IMR-90 (cell line): ENCODE measurements at regions not wholly inside any gene's neighbourhood (a gene's known extent, or its start where the extent isn't known, plus 50 kb on each side); places are given as distances from the start of the nearest gene placed in this dataset.
"Not testable (repeated sequence)": the region's sequence is repeated elsewhere in the genome, so short reads cannot be mapped to it uniquely, and the experiment has no call there.

Experiments used
- ATAC-seq: fragments of 200-7000 bp; cut with Tn5 transposase; 2 replicates; pipeline ENCODE4 v1.9.1; 2020; ENCODE audit warnings: low read depth, mild to moderate bottlenecking, moderate library complexity
- BruUV-seq: library from RNA; stranded (reverse); fragments of 400-500 nt; replicated peaks from 2 replicates; lab custom pipeline; 2021; lab: Mats Ljungman, UMichigan
- CTCF ChIA-PET: fragments of 300-600 bp; formaldehyde crosslinking; extraction: SDS; loops from one replicate; lab custom pipeline; 2021; ENCODE audit warnings: antibody characterized with exemption; lab: Yijun Ruan, JAX
- POLR2A ChIA-PET: fragments of 300-600 bp; sonication (Branson Sonifier 250); formaldehyde crosslinking; loops from one replicate; lab custom pipeline; 2022; ENCODE audit warnings: antibody characterized with exemption; ENCODE audit not compliant: unreplicated experiment; lab: Charles Lee
- DNase-seq: peaks from one replicate; pipeline ENCODE4 v3.0.0; 2013
- H2AFZ ChIP-seq: replicated peaks from 2 replicates; pipeline ENCODE3; 2013; ENCODE audit warnings: low read length, mild to moderate bottlenecking; ENCODE audit not compliant: poor library complexity
- H2AK5ac ChIP-seq: 2 replicates; pipeline ENCODE4 v1.6.1; 2013; ENCODE audit warnings: low read depth, low read length, inconsistent platforms
- H2AK9ac ChIP-seq: replicated peaks from 2 replicates; pipeline ENCODE3; 2013; ENCODE audit warnings: mild to moderate bottlenecking, low read depth, low read length, moderate library complexity; ENCODE audit not compliant: poor library complexity
- H2BK120ac ChIP-seq: 2 replicates; pipeline ENCODE4 v1.6.1; 2013; ENCODE audit warnings: low read depth, low read length, inconsistent platforms
- H2BK15ac ChIP-seq: 3 replicates; pipeline ENCODE4 v1.6.1; 2013; ENCODE audit warnings: low read depth, low read length, inconsistent platforms
- H2BK20ac ChIP-seq: 2 replicates; pipeline ENCODE4 v1.6.1; 2013; ENCODE audit warnings: low read depth, mild to moderate bottlenecking, inconsistent platforms, low read length, moderate library complexity
- H2BK5ac ChIP-seq: 2 replicates; pipeline ENCODE4 v1.6.1; 2013; ENCODE audit warnings: mild to moderate bottlenecking, low read depth, low read length, inconsistent platforms; ENCODE audit not compliant: poor library complexity, severe bottlenecking
- H3K14ac ChIP-seq: replicated peaks from 2 replicates; pipeline ENCODE4 v1.6.1; 2013; ENCODE audit warnings: low read depth, low read length, inconsistent platforms
- H3K18ac ChIP-seq: 2 replicates; pipeline ENCODE4 v1.6.1; 2013; ENCODE audit warnings: low read depth, low read length, control low read depth
- H3K23ac ChIP-seq: 2 replicates; pipeline ENCODE4 v1.6.1; 2013; ENCODE audit warnings: low read depth, low read length, inconsistent platforms
- H3K27ac ChIP-seq: 2 replicates; pipeline ENCODE4 v1.5.1; 2013; ENCODE audit warnings: mild to moderate bottlenecking, control low read depth, low read length; ENCODE audit not compliant: insufficient read depth
- H3K27me3 ChIP-seq: 2 replicates; pipeline ENCODE4 v1.6.1; 2013; ENCODE audit warnings: low read length; ENCODE audit not compliant: control insufficient read depth, insufficient read depth
- H3K36me3 ChIP-seq: 2 replicates; pipeline ENCODE4 v1.6.1; 2013; ENCODE audit warnings: low read length, mixed read lengths; ENCODE audit not compliant: control insufficient read depth, insufficient read depth
- H3K4ac ChIP-seq: 2 replicates; pipeline ENCODE4 v1.6.1; 2013; ENCODE audit warnings: low read depth, low read length, inconsistent platforms
- H3K4me1 ChIP-seq: 2 replicates; pipeline ENCODE4 v1.6.1; 2013; ENCODE audit warnings: low read length, mixed read lengths; ENCODE audit not compliant: control insufficient read depth, insufficient read depth
- H3K4me2 ChIP-seq: 2 replicates; pipeline ENCODE4 v1.6.1; 2013; ENCODE audit warnings: low read depth, mild to moderate bottlenecking, control low read depth, low read length, moderate library complexity
- H3K4me3 ChIP-seq: 2 replicates; pipeline ENCODE4 v1.5.1; 2013; ENCODE audit warnings: low read depth, mild to moderate bottlenecking, control low read depth, low read length, moderate library complexity; ENCODE audit not compliant: insufficient read depth
- H3K56ac ChIP-seq: 2 replicates; pipeline ENCODE4 v1.6.1; 2013; ENCODE audit warnings: low read length, inconsistent platforms; ENCODE audit not compliant: insufficient read depth; ENCODE audit errors: extremely low read depth
- H3K79me1 ChIP-seq, 2 experiments: 2 replicates each; pipeline ENCODE4 v1.6.1; 2013; ENCODE audit warnings: low read length in 2 of 2, inconsistent platforms in 1 of 2, low read depth in 1 of 2
- H3K9ac ChIP-seq: 2 replicates; pipeline ENCODE4 v1.6.1; 2013; ENCODE audit warnings: low read depth, low read length, control low read depth
- H3K9me1 ChIP-seq: 2 replicates; pipeline ENCODE4 v1.6.1; 2013; ENCODE audit warnings: low read length, inconsistent platforms; ENCODE audit not compliant: insufficient read depth
- H3K9me3 ChIP-seq: 2 replicates; pipeline ENCODE4 v1.6.1; 2013; ENCODE audit warnings: low read length; ENCODE audit not compliant: control insufficient read depth, insufficient read depth
- H4K20me1 ChIP-seq: 2 replicates; pipeline ENCODE4 v1.6.1; 2013; ENCODE audit warnings: low read length, inconsistent platforms; ENCODE audit not compliant: insufficient read depth
- H4K5ac ChIP-seq: 2 replicates; pipeline ENCODE4 v1.6.1; 2013; ENCODE audit warnings: mild to moderate bottlenecking, low read depth, low read length, control low read depth
- H4K8ac ChIP-seq, 2 experiments: 2 replicates each; pipeline ENCODE4 v1.6.1; 2013; ENCODE audit warnings: low read depth in 2 of 2, low read length in 2 of 2, control low read depth in 1 of 2, inconsistent platforms in 1 of 2
- H4K91ac ChIP-seq: 2 replicates; pipeline ENCODE4 v1.6.1; 2013; ENCODE audit warnings: low read depth, low read length, inconsistent platforms; ENCODE audit not compliant: insufficient read depth
- WGBS, 2 experiments: methylation state at CpG; one replicate each; pipeline versions ENCODE4 v1.1.5 to v1.1.7; 2013; ENCODE audit warnings: missing lambda C conversion rate in 2 of 2; ENCODE audit not compliant: insufficient read length in 1 of 2; ENCODE audit errors: extremely low coverage in 2 of 2; 5-methylcytosine and 5-hydroxymethylcytosine counted together
- dilution Hi-C: fragments of 300-500 bp; cut with HindIII; formaldehyde crosslinking; loops from one replicate; pipeline ENCODE4 v1.14.3; 2018; ENCODE audit warnings: low sequenced_read_pairs; ENCODE audit not compliant: unreplicated experiment
- in situ Hi-C: fragments of 300-500 bp; cut with MboI; formaldehyde crosslinking; loops from 3 replicates; pipeline ENCODE4 v1.14.3; 2019; ENCODE audit warnings: low sequenced_read_pairs, inconsistent platforms, mixed read lengths
- intact Hi-C: fragments of 100-400 bp; cut with micrococcal nuclease; formaldehyde crosslinking; loops from 2 replicates; pipeline ENCODE4 v1.10.0; 2022

GRCh38 chr17:30730171-30730836, 94.2 kb downstream of the CRLF3 start:
- dilution Hi-C loops, H2BK120ac ChIP-seq, H3K4me2 ChIP-seq, H3K4me3 ChIP-seq, H4K91ac ChIP-seq, H3K14ac ChIP-seq, POLR2A ChIA-PET, intact Hi-C loops, H3K27ac ChIP-seq, BruUV-seq, in situ Hi-C loops, H4K5ac ChIP-seq, H2BK15ac ChIP-seq, H3K9me1 ChIP-seq, H2AFZ ChIP-seq, H2AK9ac ChIP-seq, H3K23ac ChIP-seq, H3K9me3 ChIP-seq, H3K4ac ChIP-seq, CTCF ChIA-PET, H3K18ac ChIP-seq, H2BK20ac ChIP-seq, DNase-seq, H3K36me3 ChIP-seq, H3K9ac ChIP-seq, ATAC-seq, H2BK5ac ChIP-seq, H3K4me1 ChIP-seq, H3K27me3 ChIP-seq, H3K56ac ChIP-seq: not testable (repeated sequence)
- Histone ChIP-seq H4K20me1 (peaks cover 19% of the 10 kb centered on the region), H2AK5ac (0 out of 2 replicates have a peak overlapping the region, but pooled peaks have one; percentile 28), H4K8ac (peak overlapping the region in 1 of 2 experiments; percentile 49; a peak in 2 of 4 replicates), H3K79me1 (peaks cover 0 to 23% of the 10 kb centered on the region in 2 experiments; a peak in 2 of 4 replicates)
- 100% methylated on average over 1 of the region's 8 CpGs; no CpG with 5 or more reads in 1 of the 2 experiments for WGBS, 2 experiments

- Histone ChIP-seq H4K20me1 (peaks cover 19% of the 10 kb centered on the region), H3K79me1 (peaks cover 0 to 23% of the 10 kb centered on the region in 2 experiments; a peak in 2 of 4 replicates)
- H3K14ac ChIP-seq, dilution Hi-C loops, DNase-seq, H3K4me2 ChIP-seq, H3K4me1 ChIP-seq, H2BK120ac ChIP-seq, H3K9me3 ChIP-seq, POLR2A ChIA-PET, H2AFZ ChIP-seq, H2AK9ac ChIP-seq, ATAC-seq, H4K8ac ChIP-seq, H3K27me3 ChIP-seq, H3K9me1 ChIP-seq, H2BK20ac ChIP-seq, H3K18ac ChIP-seq, CTCF ChIA-PET, H3K4ac ChIP-seq, H3K23ac ChIP-seq, intact Hi-C loops, H3K56ac ChIP-seq, H2BK5ac ChIP-seq, H3K4me3 ChIP-seq, H4K91ac ChIP-seq, H4K5ac ChIP-seq, BruUV-seq, H3K9ac ChIP-seq, H2BK15ac ChIP-seq, in situ Hi-C loops, H3K27ac ChIP-seq, H2AK5ac ChIP-seq, H3K36me3 ChIP-seq: not testable (repeated sequence)
- 92% methylated on average over 9 of the region's 14 CpGs; no CpG with 5 or more reads in 1 of the 2 experiments for WGBS, 2 experiments
These were observed 94.9 kb downstream of the CRLF3 start for GRCh38 chr17:30729471-30730170.
